ENCODE measurements at regions not wholly inside any gene's neighbourhood (a gene's known extent, or its start where the extent isn't known, plus 50 kb on each side); places are given as distances from the start of the nearest gene placed in this dataset.

GRCh38 chr12:24360907-24361306 lies 411.4 kb upstream of the SOX5 start:
- no peak overlapping the region for H3K4me3 ChIP-seq (ENCODE audit: low read depth, low read length)
- no peak for DNase-seq (ENCODE audit: low read depth)
- TF ChIP-seq CTCF (IDR thresholded peaks at IDR 0.05; ENCODE audit: insufficient read depth, low read length) = no peak

- DNase-seq (ENCODE audit: low read depth) = no peak
- H3K4me3 ChIP-seq (ENCODE audit: low read depth, low read length) = no peak overlapping the region
- TF ChIP-seq CTCF (IDR thresholded peaks at IDR 0.05; ENCODE audit: insufficient read depth, low read length) = no peak
Measured at GRCh38 chr12:24360461-24360860, 411.0 kb upstream of the SOX5 start.

GRCh38 chr12:24360057-24360456 lies 410.6 kb upstream of the SOX5 start:
- TF ChIP-seq CTCF (IDR thresholded peaks at IDR 0.05; ENCODE audit: insufficient read depth, low read length) = no peak
- no peak overlapping the region for H3K4me3 ChIP-seq (ENCODE audit: low read depth, low read length)
- no peak for DNase-seq (ENCODE audit: low read depth)

GRCh38 chr12:24359418-24359817 lies 409.9 kb upstream of the SOX5 start:
- TF ChIP-seq CTCF (IDR thresholded peaks at IDR 0.05; ENCODE audit: insufficient read depth, low read length) = no peak
- H3K4me3 ChIP-seq (ENCODE audit: low read depth, low read length) = no peak overlapping the region
- DNase-seq (ENCODE audit: low read depth) = no peak

GRCh38 chr12:24356240-24356804 lies 406.9 kb upstream of the SOX5 start:
- no peak overlapping the region for H3K4me3 ChIP-seq (ENCODE audit: low read depth, low read length)
- no peak for TF ChIP-seq CTCF (IDR thresholded peaks at IDR 0.05; ENCODE audit: insufficient read depth, low read length)
- DNase-seq (ENCODE audit: low read depth) = no peak

GRCh38 chr12:24352363-24352762 lies 402.9 kb upstream of the SOX5 start:
- no peak overlapping the region for H3K4me3 ChIP-seq (ENCODE audit: low read depth, low read length)
- no peak for TF ChIP-seq CTCF (IDR thresholded peaks at IDR 0.05; ENCODE audit: insufficient read depth, low read length)
- no peak for DNase-seq (ENCODE audit: low read depth)

All from fibroblast of the aortic adventitia (primary cell).